ENCODE measurements at regions not wholly inside any gene's neighbourhood (a gene's known extent, or its start where the extent isn't known, plus 50 kb on each side); places are given as distances from the start of the nearest gene placed in this dataset.

- no peak for TF ChIP-seq CTCF (IDR thresholded peaks at IDR 0.05; ENCODE audit: borderline replicate concordance, extremely low read depth, low read length, poor library complexity, severe bottlenecking)
- TF ChIP-seq EZH2 (IDR thresholded peaks at IDR 0.05; ENCODE audit: borderline replicate concordance, low read depth, low read length, severe bottlenecking), result no peak
Measured at GRCh38 chr15:20352241-20353200, 189.1 kb downstream of the GOLGA6L6 start.

All from DND-41 (cell line).